HG02798 (cell line): ENCODE measurements at regions not wholly inside any gene's neighbourhood (a gene's known extent, or its start where the extent isn't known, plus 50 kb on each side); places are given as distances from the start of the nearest gene placed in this dataset.
"Not testable (repeated sequence)": the region's sequence is repeated elsewhere in the genome, so short reads cannot be mapped to it uniquely, and the experiment has no call there.

Experiments
- ATAC-seq: cut with Tn5 transposase; IDR thresholded peaks from one replicate; pipeline ENCODE4 v1.9.1; 2021; ENCODE audit warnings: mild to moderate bottlenecking; ENCODE audit not compliant: unreplicated experiment, poor library complexity

- no peak for ATAC-seq
Measured at GRCh38 chr7:25722856-25723255, 429.1 kb upstream of the NFE2L3 start.

DNA sequence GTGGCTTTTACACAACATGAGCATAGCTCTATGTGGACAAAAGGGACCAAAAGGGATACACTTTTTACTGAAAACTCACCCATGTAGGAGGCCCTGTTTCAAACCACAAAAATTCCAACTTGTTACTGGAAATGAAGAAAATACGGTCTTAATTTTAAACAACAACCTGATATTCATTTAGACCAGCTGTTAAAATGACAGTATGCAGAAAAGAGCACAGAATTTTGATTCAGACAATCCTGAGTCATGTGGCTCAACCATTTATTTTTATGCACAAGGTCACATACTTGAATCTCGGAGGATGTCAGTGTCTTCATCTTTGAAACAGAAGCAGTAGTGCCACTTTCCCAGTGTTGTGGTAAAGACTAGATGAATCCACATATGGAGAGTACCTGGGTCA, 426.5 kb upstream of the NFE2L3 start:
- ATAC-seq = no peak

- ATAC-seq = no peak
Measured at GRCh38 chr7:25726170-25726780, 425.7 kb upstream of the NFE2L3 start.

- no peak for ATAC-seq
Measured at GRCh38 chr7:25726781-25727311, 425.2 kb upstream of the NFE2L3 start.

DNA sequence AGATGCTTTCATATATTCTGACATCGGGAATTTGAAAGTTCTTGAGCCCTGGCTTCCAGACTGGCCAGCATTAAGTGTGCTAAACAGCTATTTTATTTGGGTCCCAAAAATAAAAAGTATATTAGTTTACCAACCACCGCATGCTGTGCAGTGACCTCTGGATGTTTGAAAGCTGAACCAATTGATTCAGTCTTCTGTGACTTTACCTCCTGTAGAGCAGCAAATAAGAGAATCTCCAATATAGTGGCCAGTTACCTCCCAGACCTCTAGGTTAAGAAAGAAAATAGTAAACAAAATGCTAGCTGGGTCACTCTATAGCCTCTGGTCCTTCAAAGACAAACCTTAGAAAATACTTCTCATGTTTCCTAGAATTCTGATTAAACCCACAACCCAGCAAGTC, 424.6 kb upstream of the NFE2L3 start:
- no peak for ATAC-seq

- no peak for ATAC-seq
Measured at GRCh38 chr7:25727876-25728275, 424.1 kb upstream of the NFE2L3 start.

DNA sequence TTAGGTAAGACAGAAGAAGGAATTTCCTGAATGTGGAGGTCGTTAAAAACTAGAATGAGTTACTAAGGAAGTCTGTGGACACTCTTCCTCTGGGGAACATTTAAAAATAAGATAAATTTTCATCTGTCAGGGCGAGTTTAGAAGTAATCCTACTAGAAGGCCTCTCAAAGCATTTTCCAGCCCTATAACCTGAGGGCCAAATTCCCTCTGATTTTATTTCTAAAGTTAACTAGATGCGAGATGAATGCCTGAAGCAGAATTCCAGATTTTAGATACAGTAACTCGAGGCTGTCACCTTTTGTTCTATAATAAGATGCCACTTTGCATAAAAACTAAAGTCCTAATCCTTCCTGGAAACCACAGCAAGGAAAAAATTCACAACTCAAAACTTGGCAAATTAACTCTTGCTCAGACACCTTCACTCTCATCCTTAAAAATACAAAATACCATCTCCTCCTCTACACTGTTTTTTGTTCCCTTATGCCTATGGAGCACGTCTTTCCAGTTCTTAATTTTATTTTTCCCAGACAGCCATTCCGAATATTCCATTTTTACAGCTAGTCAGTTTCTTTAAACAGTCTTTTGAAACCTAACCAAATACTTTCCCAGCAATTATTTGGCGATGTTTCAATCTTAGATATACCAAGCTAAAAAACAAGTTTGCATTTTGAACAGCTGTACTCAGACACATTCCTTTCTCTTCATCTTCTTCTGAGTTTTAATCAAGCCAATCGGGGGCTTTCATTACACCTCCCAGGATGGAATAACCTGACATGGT, 420.7 kb upstream of the NFE2L3 start:
- no peak for ATAC-seq

- no peak for ATAC-seq
Measured at GRCh38 chr7:25731846-25732245, 420.2 kb upstream of the NFE2L3 start.

DNA sequence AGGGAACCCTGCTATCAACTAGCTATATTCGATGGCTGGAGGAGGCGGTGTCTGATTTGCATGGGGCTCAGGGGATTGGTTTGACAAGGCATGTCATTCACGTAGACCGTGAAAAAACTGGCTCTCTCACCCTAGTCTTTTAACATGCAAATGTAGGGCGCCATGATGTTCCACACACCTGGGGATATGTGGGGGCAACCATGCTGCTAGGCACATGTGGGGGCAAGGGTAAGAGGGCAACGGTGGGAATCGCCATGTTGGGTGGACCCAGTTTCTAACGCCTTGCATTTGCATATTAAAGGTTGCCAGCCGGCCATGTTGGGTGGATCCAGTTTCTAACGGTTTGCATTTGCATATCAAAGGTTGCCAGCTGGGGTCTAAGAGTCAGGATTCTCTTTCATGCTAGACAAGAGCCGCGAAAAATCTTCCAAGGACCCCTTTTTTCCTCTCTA, 419.2 kb upstream of the NFE2L3 start:
- no peak for ATAC-seq

GRCh38 chr7:25735674-25736242, 416.2 kb upstream of the NFE2L3 start:
- no peak for ATAC-seq

- no peak for ATAC-seq
Measured at GRCh38 chr7:25738528-25738927, 413.5 kb upstream of the NFE2L3 start.

- no peak for ATAC-seq
Measured at GRCh38 chr7:25739143-25739542, 412.9 kb upstream of the NFE2L3 start.

GRCh38 chr7:25742316-25742715, 409.7 kb upstream of the NFE2L3 start:
- no peak for ATAC-seq

GRCh38 chr7:25743670-25744451, 408.1 kb upstream of the NFE2L3 start:
- ATAC-seq = not testable (repeated sequence)

DNA sequence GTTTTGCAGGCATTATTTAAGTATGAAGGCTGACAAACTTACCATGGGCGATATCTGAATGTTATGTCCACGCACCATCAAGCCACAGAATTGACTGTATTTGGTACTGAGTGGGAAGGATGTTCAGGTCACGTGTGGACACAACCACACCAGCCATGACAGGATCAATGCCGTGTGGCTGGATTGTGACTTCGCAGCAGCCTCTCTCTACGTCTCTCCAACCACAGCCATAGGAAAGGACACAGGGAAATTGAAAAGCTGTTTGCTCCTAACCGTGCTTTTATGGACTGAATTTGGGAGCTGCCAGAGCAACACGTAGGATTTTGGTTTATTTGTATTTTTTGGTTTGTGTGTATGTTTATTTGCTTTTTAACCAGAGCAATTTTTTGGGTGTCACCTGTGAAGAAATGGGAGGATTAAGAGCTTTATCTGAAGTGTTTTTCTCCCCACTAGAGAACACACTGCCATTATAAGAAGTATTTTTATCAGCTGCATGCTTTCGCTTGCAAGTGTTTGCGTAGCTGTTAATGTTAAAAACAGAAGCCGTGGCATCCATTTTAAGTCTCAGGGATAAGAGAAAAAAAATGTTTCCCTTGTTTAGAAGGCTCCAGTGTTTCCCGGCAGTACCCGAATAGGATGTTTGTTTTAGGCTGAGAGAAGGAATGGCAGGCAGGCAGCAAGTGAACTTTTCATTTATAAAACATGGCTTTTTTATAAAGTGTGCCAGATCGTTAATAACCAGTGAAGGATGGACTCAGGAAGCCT, 401.1 kb upstream of the NFE2L3 start:
- no peak for ATAC-seq

- ATAC-seq = no peak
Measured at GRCh38 chr7:25752154-25752553, 399.8 kb upstream of the NFE2L3 start.

- ATAC-seq = no peak
Measured at GRCh38 chr7:25752967-25753791, 398.8 kb upstream of the NFE2L3 start.

GRCh38 chr7:25753837-25754236, 398.2 kb upstream of the NFE2L3 start:
- no peak for ATAC-seq

DNA sequence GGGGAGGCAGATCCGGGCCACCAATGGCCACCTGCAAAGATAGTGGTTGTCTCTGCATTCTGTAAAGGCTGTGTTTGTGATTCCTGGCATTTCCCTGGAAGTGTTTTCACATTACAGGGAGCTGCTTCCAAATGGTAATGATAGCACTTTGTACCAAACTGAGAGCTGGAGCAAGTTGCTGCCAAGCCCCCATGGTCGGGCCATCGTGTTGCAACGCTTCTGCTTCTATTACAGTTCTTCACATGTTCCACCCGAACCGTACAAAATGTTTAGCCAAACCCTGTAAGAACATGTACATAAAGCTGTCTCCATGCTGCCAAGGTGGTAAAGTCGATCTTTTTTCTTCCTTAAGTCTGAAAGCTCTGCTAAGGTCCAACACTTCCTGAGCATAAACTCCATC, 397.7 kb upstream of the NFE2L3 start:
- no peak for ATAC-seq
